ENCODE measurements at regions not wholly inside any gene's neighbourhood (a gene's known extent, or its start where the extent isn't known, plus 50 kb on each side); places are given as distances from the start of the nearest gene placed in this dataset.

GRCh38 chr3:89046661-89047060, 60.8 kb upstream of the EPHA3 start:
- TF ChIP-seq CTCF (IDR thresholded peaks at IDR 0.05) (no peak), POLR2A (IDR thresholded peaks at IDR 0.05) (no peak)

All from prostate gland (tissue), 2 donors.